HG03064 (cell line): ENCODE measurements at regions not wholly inside any gene's neighbourhood (a gene's known extent, or its start where the extent isn't known, plus 50 kb on each side); places are given as distances from the start of the nearest gene placed in this dataset.
A peak's percentile ranks its signal among the peaks of the same experiment; 100 is the strongest.
"Not testable (repeated sequence)": the region's sequence is repeated elsewhere in the genome, so short reads cannot be mapped to it uniquely, and the experiment has no call there.

Experiments used
- ATAC-seq: cut with Tn5 transposase; IDR thresholded peaks from one replicate; pipeline ENCODE4 v1.9.1; 2021; ENCODE audit warnings: low read depth; ENCODE audit not compliant: unreplicated experiment

- ATAC-seq, result no peak
Measured at GRCh38 chr3:84637272-84637671, 321.5 kb upstream of the CADM2 start.

DNA sequence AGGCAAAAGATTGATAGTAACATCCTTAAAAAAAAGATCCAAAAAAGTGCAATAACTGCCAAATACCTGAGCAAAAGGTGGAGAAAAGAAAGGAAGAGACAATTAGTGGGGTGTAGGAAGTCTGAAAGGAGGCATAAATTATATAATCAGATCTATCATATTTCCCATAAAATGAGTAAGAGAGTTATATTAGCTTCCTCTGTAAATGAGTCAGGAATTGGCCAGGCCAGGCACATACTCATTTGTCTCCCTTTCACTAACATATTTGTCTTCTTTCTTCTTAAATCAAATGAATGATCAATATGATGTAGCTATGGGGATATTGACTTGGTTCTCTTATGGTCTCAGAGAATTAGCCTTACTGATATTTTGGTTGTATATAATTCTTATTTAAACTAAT is 292.3 kb upstream of the CADM2 start:
- ATAC-seq, result no peak

- no peak for ATAC-seq
Measured at GRCh38 chr3:84679211-84679610, 279.6 kb upstream of the CADM2 start.

DNA sequence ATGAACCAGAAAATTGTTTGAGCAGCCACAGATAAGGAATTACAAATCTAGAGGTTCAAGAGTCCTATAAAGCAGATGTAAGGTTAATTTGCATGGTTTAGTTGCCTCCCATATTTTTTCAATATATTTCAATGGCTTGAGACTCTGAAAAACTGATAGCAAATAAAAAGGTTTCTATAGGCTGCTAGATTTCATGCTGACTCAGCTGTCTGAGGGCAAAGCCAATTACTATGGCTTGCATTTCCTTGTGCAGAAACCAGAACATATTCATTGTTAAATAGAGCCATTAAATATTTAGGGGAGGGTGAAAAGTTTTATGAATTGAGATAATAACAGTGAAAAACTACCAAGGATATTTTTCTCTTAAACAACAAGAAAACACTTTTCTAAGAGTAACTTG is 278.1 kb upstream of the CADM2 start:
- ATAC-seq, result no peak

GRCh38 chr3:84683493-84683892 is 275.3 kb upstream of the CADM2 start:
- no peak for ATAC-seq

DNA sequence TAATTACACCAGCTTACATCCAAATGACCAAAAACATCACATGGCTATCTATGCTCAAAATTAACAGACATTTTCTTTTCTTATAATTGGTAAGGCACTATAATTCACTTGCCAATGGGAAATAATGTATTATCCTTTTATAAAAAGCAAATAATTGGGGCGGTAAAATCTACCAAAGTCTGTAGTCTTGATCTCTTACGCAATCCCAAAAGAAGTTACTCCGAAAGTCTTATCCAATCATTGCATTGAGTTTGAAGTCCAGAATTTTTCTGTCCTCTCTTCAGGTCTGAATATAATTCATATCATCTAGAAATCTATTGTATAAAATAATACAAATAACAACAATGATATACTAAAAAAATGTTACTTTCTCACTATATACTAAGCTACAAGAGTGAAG is 273.3 kb upstream of the CADM2 start:
- no peak for ATAC-seq

DNA sequence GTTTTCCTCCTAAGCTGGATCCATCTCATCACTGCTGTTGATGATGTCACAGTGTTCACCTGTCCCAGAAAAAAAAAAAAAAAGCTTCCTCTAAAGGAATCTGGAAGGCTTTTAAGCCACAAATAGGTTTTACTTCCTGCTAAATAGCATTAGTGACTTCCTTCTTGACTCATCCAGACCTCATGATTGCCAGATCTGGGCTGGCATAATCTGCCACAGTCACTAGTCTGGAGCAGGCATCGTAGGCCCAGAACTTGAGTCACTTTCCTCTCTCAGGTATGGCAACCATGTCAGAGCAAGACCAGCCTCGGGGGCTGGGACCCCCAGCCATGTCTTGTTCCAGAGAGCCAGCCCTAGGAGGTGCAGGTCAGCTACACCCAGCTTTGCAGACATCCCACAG is 266.5 kb upstream of the CADM2 start:
- no peak for ATAC-seq

DNA sequence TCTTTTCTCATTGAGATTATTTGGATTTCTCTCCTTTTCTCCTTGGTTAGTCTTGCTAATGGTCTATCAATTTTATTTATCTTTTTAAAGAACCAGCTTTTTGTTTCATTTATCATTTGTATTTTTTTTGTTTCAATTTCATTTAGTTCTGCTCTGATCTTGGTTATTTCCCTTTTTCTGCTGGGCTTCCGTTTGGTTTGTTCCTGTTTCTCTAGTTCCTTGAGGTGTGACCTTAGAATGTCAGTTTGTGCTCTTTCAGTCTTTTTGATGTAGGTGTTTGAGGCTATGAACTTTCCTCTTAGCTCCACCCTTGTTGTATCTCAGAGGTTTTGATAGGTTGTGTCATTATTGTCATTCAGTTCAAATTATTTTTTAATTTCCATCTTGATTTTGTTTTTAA is 248.5 kb upstream of the CADM2 start:
- not testable (repeated sequence) for ATAC-seq

- no peak for ATAC-seq
Measured at GRCh38 chr3:84717894-84718293, 240.9 kb upstream of the CADM2 start.

DNA sequence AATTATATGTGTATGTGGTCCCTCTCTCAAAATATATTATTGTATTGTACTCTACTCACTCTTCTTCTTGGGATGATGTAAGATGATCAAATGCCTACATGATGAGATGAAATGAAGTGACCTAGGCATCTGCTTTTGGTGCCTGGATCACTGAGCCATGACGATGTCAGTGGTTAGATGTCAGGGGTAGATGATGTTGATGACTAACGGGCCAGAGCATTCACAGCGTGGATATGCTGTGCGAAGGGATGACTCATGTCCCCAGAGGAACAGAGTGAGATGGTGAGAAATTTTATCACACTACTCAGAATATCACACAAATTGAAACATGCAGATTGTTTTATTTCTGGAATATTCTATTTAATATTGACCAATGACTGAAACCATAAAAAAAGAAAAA is 233.9 kb upstream of the CADM2 start:
- peak; percentile 79 for ATAC-seq

DNA sequence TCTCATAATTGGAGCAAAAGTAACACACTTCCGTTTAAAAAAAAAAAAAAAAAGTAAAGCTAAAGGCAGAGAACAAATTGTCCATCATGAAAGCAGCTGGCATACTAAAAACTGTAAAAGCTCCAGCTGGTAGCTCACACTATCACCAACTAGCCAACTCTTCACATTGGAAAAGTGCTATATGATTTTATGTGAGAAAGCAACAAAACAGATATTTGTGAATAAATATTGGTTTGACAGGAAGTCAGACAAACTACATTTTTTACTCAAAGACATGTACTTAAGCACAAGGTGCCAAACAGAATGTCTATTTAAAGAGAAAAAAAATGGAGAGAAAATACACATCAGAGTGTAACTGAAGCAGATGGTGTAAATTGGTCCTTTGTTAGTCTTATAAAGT is 231.2 kb upstream of the CADM2 start:
- no peak for ATAC-seq

DNA sequence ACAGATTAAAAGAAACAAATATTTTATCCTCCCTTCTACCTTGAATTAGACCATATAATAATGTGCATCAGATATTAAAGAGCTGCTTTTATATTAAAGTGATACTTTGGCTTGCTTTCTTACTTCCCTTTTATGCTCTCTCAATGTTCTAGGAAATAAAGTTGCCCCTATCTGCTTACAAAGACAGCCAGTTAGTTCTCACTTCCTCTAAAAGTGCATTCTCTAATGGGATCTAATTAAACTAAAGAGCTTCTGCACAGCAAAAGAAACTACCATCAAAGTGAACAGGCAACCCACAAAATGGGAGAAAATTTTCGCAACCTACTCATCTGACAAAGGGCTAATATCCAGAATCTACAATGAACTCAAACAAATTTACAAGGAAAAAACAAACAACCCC is 224.1 kb upstream of the CADM2 start:
- ATAC-seq, result not testable (repeated sequence)

DNA sequence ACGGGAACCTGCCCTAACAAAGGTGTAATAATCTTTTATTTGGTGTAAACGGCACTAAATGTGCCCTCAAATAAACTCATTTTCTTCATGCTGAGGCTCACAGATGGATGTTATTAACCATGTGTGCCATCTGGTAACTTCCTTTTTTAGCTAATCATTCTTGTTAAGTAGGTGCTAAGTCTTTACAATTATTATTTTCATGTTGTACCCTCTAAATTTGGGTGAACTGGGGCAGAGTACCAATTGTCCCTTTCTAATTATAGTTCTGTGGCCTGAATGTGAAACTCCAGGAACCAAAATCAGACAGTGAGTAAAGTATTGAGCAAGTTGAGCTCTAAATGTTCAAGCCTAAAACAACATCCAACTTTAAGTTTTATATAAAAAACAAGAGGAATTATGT is 220.7 kb upstream of the CADM2 start:
- no peak for ATAC-seq

DNA sequence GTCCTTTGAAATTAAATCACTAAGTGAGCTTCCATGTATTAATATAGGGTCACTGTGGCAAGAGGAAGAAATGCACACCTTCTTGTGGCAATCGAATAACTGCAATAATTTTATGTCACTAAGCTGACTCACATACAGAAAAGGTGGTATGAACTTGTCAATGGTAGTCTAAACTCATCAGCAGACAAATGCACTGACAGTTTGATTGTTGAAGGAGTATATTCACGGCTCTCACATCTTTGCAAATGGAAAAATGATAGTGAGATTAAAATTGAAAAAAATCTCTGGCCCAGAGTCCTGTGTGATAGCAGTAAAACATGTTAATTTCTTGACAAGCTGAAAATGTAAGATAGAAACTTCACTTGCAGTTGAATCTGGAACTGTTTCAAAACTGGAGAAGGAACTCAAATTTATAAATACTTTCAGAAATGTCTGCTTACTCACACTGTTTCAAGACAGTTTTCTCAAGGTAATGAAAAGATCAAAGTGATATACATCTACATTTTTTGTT is 215.8 kb upstream of the CADM2 start:
- ATAC-seq, result no peak

- no peak for ATAC-seq
Measured at GRCh38 chr3:84744130-84744529, 214.7 kb upstream of the CADM2 start.

DNA sequence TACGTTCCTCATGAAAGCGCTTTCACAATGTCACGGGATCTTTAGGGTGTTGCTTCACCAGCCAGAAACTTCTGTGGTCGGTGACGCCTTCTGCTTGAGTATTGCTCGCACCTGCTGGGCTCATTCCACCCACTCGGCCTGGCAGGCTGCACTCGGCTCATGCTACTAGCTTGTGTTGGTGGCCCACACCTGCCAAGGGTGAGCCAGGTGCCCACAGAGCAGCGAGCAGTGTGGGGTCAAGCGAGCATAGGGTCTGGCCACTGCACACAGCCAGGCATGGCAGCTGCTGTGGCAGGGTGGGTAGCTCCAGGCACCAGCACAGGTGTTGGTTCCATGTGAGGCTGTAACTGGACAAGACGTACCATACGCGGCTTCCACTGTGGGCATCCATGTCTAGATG is 202.9 kb upstream of the CADM2 start:
- ATAC-seq, result no peak

- no peak for ATAC-seq
Measured at GRCh38 chr3:84759361-84759760, 199.4 kb upstream of the CADM2 start.

DNA sequence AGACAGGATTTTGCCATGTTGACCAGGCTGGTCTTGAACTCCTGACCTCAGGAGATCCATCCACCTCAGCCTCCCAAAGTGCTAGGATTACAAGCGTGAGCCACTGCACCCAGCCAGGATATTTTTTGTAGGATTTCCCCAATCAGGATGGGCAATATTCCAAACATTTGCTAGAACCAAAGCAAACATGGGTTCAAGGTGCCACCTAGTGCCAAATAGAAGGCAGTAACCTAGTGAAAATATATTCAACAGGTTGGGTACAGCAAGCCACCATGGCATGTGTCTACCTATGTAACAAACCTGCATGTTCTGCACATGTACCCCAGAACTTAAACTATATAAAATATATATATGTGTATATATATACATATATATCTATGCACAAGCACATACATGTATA is 185.9 kb upstream of the CADM2 start:
- no peak for ATAC-seq

DNA sequence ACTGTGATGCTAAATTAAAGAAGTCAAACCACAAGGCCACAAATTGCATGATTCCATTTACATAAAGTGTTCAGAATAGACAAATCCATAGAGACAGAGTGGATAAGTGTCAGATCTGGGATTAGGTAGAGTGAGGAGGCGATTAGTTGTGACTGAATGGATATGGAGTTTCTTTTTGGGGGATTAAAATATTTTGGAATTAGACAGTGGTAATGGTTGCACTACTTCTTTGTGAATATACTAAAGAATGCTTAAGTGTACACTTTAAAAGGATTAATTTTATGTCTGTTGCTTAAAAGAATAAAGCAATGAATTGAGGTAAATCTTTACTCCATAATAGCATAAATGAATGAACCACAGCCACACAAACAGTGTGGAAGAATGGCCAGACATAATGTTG is 175.5 kb upstream of the CADM2 start:
- ATAC-seq, result no peak

DNA sequence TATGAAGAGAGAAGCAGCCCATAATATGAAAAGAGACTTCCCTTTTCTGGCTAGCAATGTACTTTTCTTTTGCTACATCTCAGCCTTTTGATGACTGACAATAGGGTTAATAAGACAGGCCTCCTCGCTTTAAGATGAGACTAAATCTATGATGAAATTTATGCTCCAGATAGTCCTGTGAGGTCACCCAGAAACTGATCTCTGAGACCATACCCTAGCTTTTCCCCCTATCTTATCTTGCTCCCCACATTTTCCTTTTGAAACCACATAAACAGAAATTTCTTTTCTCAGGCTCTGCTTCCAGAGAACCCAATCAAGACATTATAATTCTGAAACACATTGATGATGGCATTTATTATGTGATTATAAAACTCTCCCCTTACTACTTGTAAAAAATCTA is 168.8 kb upstream of the CADM2 start:
- no peak for ATAC-seq

DNA sequence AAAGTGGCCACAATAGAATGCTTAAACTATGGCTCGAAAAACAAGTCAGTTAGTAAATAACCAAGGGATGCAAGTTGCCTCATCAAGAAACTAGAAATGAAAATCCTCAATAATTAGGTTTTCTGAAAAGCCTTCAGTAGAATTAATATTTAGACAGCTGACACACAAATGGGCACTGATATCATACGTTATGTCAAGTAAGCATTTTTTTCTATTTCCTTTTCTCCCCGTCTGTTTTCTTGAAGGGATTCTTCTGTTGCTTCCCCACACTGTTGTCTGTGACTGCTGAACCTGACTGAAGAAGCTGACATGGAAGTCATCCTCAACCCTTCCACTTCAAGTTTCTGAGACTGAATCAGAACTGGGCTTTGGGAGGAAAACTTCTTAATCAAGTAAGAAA is 151.8 kb upstream of the CADM2 start:
- no peak for ATAC-seq

- no peak for ATAC-seq
Measured at GRCh38 chr3:84820126-84820525, 138.7 kb upstream of the CADM2 start.

DNA sequence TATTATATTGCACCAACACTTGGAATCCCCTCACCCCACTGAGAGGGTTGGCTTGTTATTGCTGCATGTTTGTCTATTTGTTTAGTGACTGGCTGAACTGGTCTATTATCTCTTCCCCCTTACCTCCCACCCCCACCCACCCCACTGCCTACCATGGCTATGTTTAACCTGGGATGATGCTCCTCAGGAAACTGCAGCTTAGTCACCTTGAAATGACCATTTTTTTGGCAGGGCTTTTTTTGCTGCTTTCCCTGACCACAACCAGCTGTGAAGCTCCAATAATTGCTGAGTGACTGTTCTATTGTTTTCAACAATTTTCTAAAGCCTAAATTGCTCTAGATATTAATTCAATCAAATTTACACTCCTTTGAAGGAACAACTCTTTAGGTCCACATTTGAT is 137.9 kb upstream of the CADM2 start:
- no peak for ATAC-seq
